ENCODE measurements at regions not wholly inside any gene's neighbourhood (a gene's known extent, or its start where the extent isn't known, plus 50 kb on each side); places are given as distances from the start of the nearest gene placed in this dataset.

- intact Hi-C loops (cut with micrococcal nuclease): no loop called here
- BruUV-seq (replicated peaks): no TSS peak
- Histone ChIP-seq H3K27me3 (ENCODE audit: control insufficient read depth in 2 of 2, insufficient read depth in 2 of 2, low read length in 2 of 2) (peaks cover 0 to 3% of the 10 kb centered on the region in 2 experiments), H3K4me3 (replicated peaks in 1 of 3; ENCODE audit: insufficient read depth in 1 of 3, low read depth in 1 of 3, low read length in 3 of 3) (no peak overlapping the region), H3K4me1 (ENCODE audit: control insufficient read depth, extremely low read depth, insufficient read depth, low read length) (no peaks in the 10 kb centered on the region), H2AFZ (ENCODE audit: low read depth, low read length) (no peak overlapping the region), H3K4me2 (ENCODE audit: insufficient read depth, low read length) (no peak overlapping the region), H3K9ac (replicated peaks; ENCODE audit: extremely low read depth, insufficient read depth, low read length) (no peak overlapping the region), H3K27ac (ENCODE audit: insufficient read depth, low read depth, low read length) (no peak overlapping the region), H3K9me1 (replicated peaks; ENCODE audit: control insufficient read depth, extremely low read depth, insufficient read depth, low read length) (no peaks in the 10 kb centered on the region), H3K9me3 (replicated peaks; ENCODE audit: control insufficient read depth, insufficient read depth, low read length) (no peaks in the 10 kb centered on the region), H4K20me1 (replicated peaks; ENCODE audit: control insufficient read depth, extremely low read depth, insufficient read depth, low read length) (no peaks in the 10 kb centered on the region), H3K79me2 (ENCODE audit: control insufficient read depth, insufficient read depth, low read length) (no peaks in the 10 kb centered on the region), H3K36me3 (ENCODE audit: control insufficient read depth in 2 of 2, extremely low read depth in 1 of 2, insufficient read depth in 2 of 2, low read length in 2 of 2) (no peaks in the 10 kb centered on the region)
- DNase-seq (ENCODE audit: low read depth, low spot score) (no peak), FAIRE-seq (no peak)
- TF ChIP-seq FOS (IDR thresholded peaks at IDR 0.05; ENCODE audit: borderline replicate concordance, insufficient read depth, low read length) (no peak), MYC (IDR thresholded peaks at IDR 0.05; ENCODE audit: low read depth, low read length) (no peak), MAX (IDR thresholded peaks at IDR 0.05; ENCODE audit: insufficient read depth, insufficient read length) (no peak), CTCF (IDR thresholded peaks at IDR 0.05; ENCODE audit: extremely low read depth in 1 of 2, insufficient read depth in 1 of 2, low read depth in 1 of 2, low read length in 2 of 2) (no peak), EZH2 (IDR thresholded peaks at IDR 0.05; ENCODE audit: borderline replicate concordance, low read depth, low read length, severe bottlenecking) (no peak), POLR2AphosphoS5 (IDR thresholded peaks at IDR 0.05; ENCODE audit: insufficient read depth, low read depth, low read length) (no peak), GATA2 (IDR thresholded peaks at IDR 0.05; ENCODE audit: insufficient read depth, insufficient read length, low read depth, low read length) (no peak), JUN (IDR thresholded peaks at IDR 0.05; ENCODE audit: borderline replicate concordance, insufficient read depth, insufficient read length, low read depth) (no peak), POLR2A (IDR thresholded peaks at IDR 0.05; ENCODE audit: low read depth, low read length) (no peak)
- dilution Hi-C loops (cut with MboI; ENCODE audit: extremely low pct_ligation_motif_present, low sequenced_read_pairs): no loop called here
- POLR2A ChIA-PET: no interaction called here
- CTCF ChIA-PET: no interaction called here
Observed at GRCh38 chr10:36647540-36647939, 477.9 kb upstream of the ANKRD30A start.

Data from endothelial cell of umbilical vein (primary cell).